Osteocyte (in vitro differentiated cells): ENCODE measurements at regions not wholly inside any gene's neighbourhood (a gene's known extent, or its start where the extent isn't known, plus 50 kb on each side); places are given as distances from the start of the nearest gene placed in this dataset.
A peak's percentile ranks its signal among the peaks of the same experiment; 100 is the strongest.

ENCODE experiments used
- DNase-seq: peaks from one replicate; pipeline ENCODE4 v3.0.0; 2021; ENCODE audit warnings: mixed read lengths; ENCODE audit not compliant: unreplicated experiment; ENCODE audit errors: extremely low spot score
- H3K27ac Mint-ChIP-seq: one replicate; pipeline ENCODE4 v1.8.0; 2021; ENCODE audit warnings: mild to moderate bottlenecking, mixed read lengths; ENCODE audit not compliant: unreplicated experiment
- H3K27me3 Mint-ChIP-seq: one replicate; pipeline ENCODE4 v1.8.0; 2021; ENCODE audit warnings: mixed read lengths; ENCODE audit not compliant: unreplicated experiment
- H3K36me3 Mint-ChIP-seq: one replicate; pipeline ENCODE4 v1.8.0; 2021; ENCODE audit warnings: mixed read lengths; ENCODE audit not compliant: unreplicated experiment
- H3K4me1 Mint-ChIP-seq: one replicate; pipeline ENCODE4 v1.8.0; 2021; ENCODE audit warnings: mixed read lengths; ENCODE audit not compliant: unreplicated experiment
- H3K4me3 Mint-ChIP-seq: one replicate; pipeline ENCODE4 v1.8.0; 2021; ENCODE audit warnings: mild to moderate bottlenecking, moderate library complexity, mixed read lengths; ENCODE audit not compliant: unreplicated experiment
- H3K9me3 Mint-ChIP-seq: one replicate; pipeline ENCODE4 v1.8.0; 2021; ENCODE audit warnings: mixed read lengths; ENCODE audit not compliant: unreplicated experiment
- CTCF ChIP-seq: fragments of 200-600 bp; sonication (generic); IDR thresholded peaks from 2 replicates; pipeline ENCODE4 v1.5.0; 2021; ENCODE audit warnings: antibody characterized with exemption, mild to moderate bottlenecking, moderate library complexity

GRCh38 chr2:217570394-217570793 is 432.4 kb downstream of the TNS1 start:
- Mint-ChIP-seq H3K27me3 (peaks cover 9% of the 10 kb centered on the region), H3K27ac (no peak overlapping the region), H3K36me3 (no peaks in the 10 kb centered on the region), H3K9me3 (peaks cover 17% of the 10 kb centered on the region), H3K4me3 (no peak overlapping the region), H3K4me1 (peaks cover 21% of the 10 kb centered on the region)
- no peak for DNase-seq
- TF ChIP-seq CTCF, result no peak

- Mint-ChIP-seq H3K9me3 (peaks cover 8% of the 10 kb centered on the region), H3K4me1 (peaks cover 22% of the 10 kb centered on the region), H3K4me3 (no peak overlapping the region), H3K27ac (peak overlapping the region; percentile 95), H3K36me3 (no peaks in the 10 kb centered on the region), H3K27me3 (peaks cover 5% of the 10 kb centered on the region)
- no peak for TF ChIP-seq CTCF
- DNase-seq, result no peak
Observed at GRCh38 chr2:217568289-217568971, 434.4 kb downstream of the TNS1 start.

GRCh38 chr2:217563565-217563964 is 439.2 kb downstream of the TNS1 start:
- H3K9me3 Mint-ChIP-seq, result peaks cover 13% of the 10 kb centered on the region
- H3K27ac Mint-ChIP-seq, result no peak overlapping the region
- H3K4me1 Mint-ChIP-seq, result peaks cover 10% of the 10 kb centered on the region
- H3K36me3 Mint-ChIP-seq, result peaks cover 12% of the 10 kb centered on the region
- no peak for DNase-seq
- no peak overlapping the region for H3K4me3 Mint-ChIP-seq
- no peak for TF ChIP-seq CTCF
- H3K27me3 Mint-ChIP-seq, result no peaks in the 10 kb centered on the region

- no peak overlapping the region for H3K27ac Mint-ChIP-seq
- DNase-seq, result no peak
- no peak overlapping the region for H3K4me3 Mint-ChIP-seq
- peaks cover 4% of the 10 kb centered on the region for H3K27me3 Mint-ChIP-seq
- peaks cover 13% of the 10 kb centered on the region for H3K9me3 Mint-ChIP-seq
- TF ChIP-seq CTCF, result no peak
- H3K4me1 Mint-ChIP-seq, result peaks cover 8% of the 10 kb centered on the region
- H3K36me3 Mint-ChIP-seq, result peaks cover 14% of the 10 kb centered on the region
Observed at GRCh38 chr2:217562871-217563480, 439.8 kb downstream of the TNS1 start.

GRCh38 chr2:217559084-217559483 is 443.7 kb downstream of the TNS1 start:
- peaks cover 13% of the 10 kb centered on the region for H3K9me3 Mint-ChIP-seq
- DNase-seq, result no peak
- no peak overlapping the region for H3K4me3 Mint-ChIP-seq
- TF ChIP-seq CTCF, result no peak
- no peak overlapping the region for H3K27ac Mint-ChIP-seq
- peaks cover 27% of the 10 kb centered on the region for H3K4me1 Mint-ChIP-seq
- H3K36me3 Mint-ChIP-seq, result peaks cover 14% of the 10 kb centered on the region
- peaks cover 5% of the 10 kb centered on the region for H3K27me3 Mint-ChIP-seq
